ENCODE measurements at regions not wholly inside any gene's neighbourhood (a gene's known extent, or its start where the extent isn't known, plus 50 kb on each side); places are given as distances from the start of the nearest gene placed in this dataset.

- TF ChIP-seq CTCF (conservative IDR thresholded peaks at IDR 0.05 in 1 of 2, IDR thresholded peaks at IDR 0.05 in 1 of 2; ENCODE audit: low read depth in 1 of 2, low read length in 2 of 2) (no peak), EZH2 (IDR thresholded peaks at IDR 0.05; ENCODE audit: low read length, missing control alignments) (no peak)
These were observed 228.1 kb upstream of the LMCD1 start for GRCh38 chr3:8273479-8273878.
